K562 (cell line): ENCODE measurements at regions not wholly inside any gene's neighbourhood (a gene's known extent, or its start where the extent isn't known, plus 50 kb on each side); places are given as distances from the start of the nearest gene placed in this dataset.

Experiments
- ATAC-seq: fragments of 200-7000 bp; cut with Tn5 transposase; 3 replicates; pipeline ENCODE4 v1.9.1; 2020; ENCODE audit warnings: moderate library complexity
- BruUV-seq: library from RNA; stranded (reverse); fragments of 400-500 nt; replicated peaks from 2 replicates; lab custom pipeline; 2021; lab: Mats Ljungman, UMichigan
- CTCF ChIA-PET: fragments of 300-600 bp; formaldehyde crosslinking; extraction: SDS; loops from one replicate; lab custom pipeline; 2021; ENCODE audit warnings: low intra/inter-chr PET ratio; lab: Yijun Ruan, JAX
- POLR2A ChIA-PET: fragments of 300-600, 350-650 bp; sonication (Branson Sonifier 250); formaldehyde crosslinking; extraction: SDS; loops from one replicate; lab custom pipeline; 2021; ENCODE audit warnings: antibody characterized with exemption, inconsistent platforms; lab: Yijun Ruan, JAX
- DNase-seq, 4 experiments: peaks; one replicate each; pipeline versions ENCODE4 v3.0.0 to v3.0.0-alpha.2; 2011 to 2018; ENCODE audit warnings: low spot score in 3 of 4, mixed read lengths in 3 of 4; ENCODE audit errors: extremely low read depth in 1 of 4
- FAIRE-seq: peaks from 2 replicates; lab custom pipeline; 2011; peaks lifted over from hg19 to GRCh38; lab: Jason Lieb, UNC
- H2AFZ ChIP-seq: 2 replicates; pipeline ENCODE4 v1.6.0; 2011; ENCODE audit warnings: low read depth, low read length, control low read depth, inconsistent platforms
- H3K27ac ChIP-seq: fragments of 200-600 bp; 3 replicates; pipeline ENCODE4 v1.8.0; 2011; ENCODE audit warnings: low read depth, mild to moderate bottlenecking, control low read depth, inconsistent platforms, low read length, moderate library complexity, mixed read lengths; ENCODE audit errors: extremely low read depth
- H3K27me3 ChIP-seq, 2 experiments: fragments of 300-600 bp in 1 of 2; 2 replicates in 1 of 2; 3 replicates in 1 of 2; pipeline versions ENCODE4 v1.6.0 to v1.8.0; 2011; ENCODE audit warnings: inconsistent platforms in 2 of 2, low read length in 2 of 2, mild to moderate bottlenecking in 1 of 2, mixed read lengths in 1 of 2, moderate library complexity in 1 of 2; ENCODE audit not compliant: control insufficient read depth in 2 of 2, insufficient read depth in 2 of 2
- H3K36me3 ChIP-seq: fragments of 300-600 bp; 3 replicates; pipeline ENCODE4 v1.8.0; 2011; ENCODE audit warnings: mild to moderate bottlenecking, low read length, inconsistent platforms; ENCODE audit not compliant: control insufficient read depth, insufficient read depth
- H3K4me1 ChIP-seq, 2 experiments: fragments of 200-600 bp in 1 of 2; replicated peaks in 1 of 2; 2 replicates in 1 of 2; 3 replicates in 1 of 2; pipeline versions ENCODE4 v1.5.1 to v1.8.0; 2011; ENCODE audit warnings: inconsistent platforms in 2 of 2, low read length in 2 of 2, mild to moderate bottlenecking in 1 of 2, mixed read lengths in 1 of 2, moderate library complexity in 1 of 2; ENCODE audit not compliant: control insufficient read depth in 2 of 2, insufficient read depth in 2 of 2
- H3K4me2 ChIP-seq: 2 replicates; pipeline ENCODE4 v1.6.1; 2011; ENCODE audit warnings: low read length, control low read depth, inconsistent platforms, mixed read lengths; ENCODE audit not compliant: insufficient read depth
- H3K4me3 ChIP-seq: fragments of 200-600 bp; sonication (generic), shearing (Covaris generic); 2 replicates; pipeline ENCODE4 v1.5.1; 2016; ENCODE audit warnings: control low read depth, inconsistent platforms
- H3K79me2 ChIP-seq: fragments of 200-600 bp; 3 replicates; pipeline ENCODE4 v1.8.0; 2011; ENCODE audit warnings: low read length, inconsistent platforms; ENCODE audit not compliant: control insufficient read depth, insufficient read depth
- H3K9ac ChIP-seq, 2 experiments: 2 replicates each; pipeline versions ENCODE4 v1.6.0 to v1.6.1; 2011; ENCODE audit warnings: low read depth in 2 of 2, low read length in 2 of 2, control low read depth in 1 of 2, inconsistent platforms in 1 of 2, mild to moderate bottlenecking in 1 of 2, mixed read lengths in 1 of 2; ENCODE audit not compliant: insufficient read depth in 1 of 2
- H3K9me1 ChIP-seq: one replicate; pipeline ENCODE4 v1.6.0; 2011; ENCODE audit warnings: inconsistent platforms, mild to moderate bottlenecking, low read length, moderate library complexity; ENCODE audit not compliant: control insufficient read depth, insufficient read depth
- H3K9me3 ChIP-seq: replicated peaks from 2 replicates; pipeline ENCODE4 v1.5.1; 2011; ENCODE audit warnings: low read depth, low read length, inconsistent platforms; ENCODE audit not compliant: control insufficient read depth, insufficient read depth
- H4K20me1 ChIP-seq: replicated peaks from 2 replicates; pipeline ENCODE4 v1.6.1; 2011; ENCODE audit warnings: low read length, inconsistent platforms, mixed read lengths; ENCODE audit not compliant: control insufficient read depth, insufficient read depth
- GABPA ChIP-seq: fragments of 200-800 bp; sonication (Bioruptor generic); conservative IDR thresholded peaks from 2 replicates; pipeline ENCODE4 v1.6.1; 2016; ENCODE audit warnings: low read depth, missing genetic modification characterization, missing compliant biosample characterization
- MAFK ChIP-seq: IDR thresholded peaks from 2 replicates; pipeline ENCODE4 v1.6.1; 2011; ENCODE audit warnings: low read length, improper control_type of control experiment
- NUFIP1 ChIP-seq: fragments of 450-650 bp; IDR thresholded peaks from 2 replicates; pipeline ENCODE4 v1.6.1; 2018; ENCODE audit not compliant: partially characterized antibody
- POU5F1 ChIP-seq: fragments of 150-350 bp; IDR thresholded peaks from 2 replicates; pipeline ENCODE4 v1.6.1; 2014; ENCODE audit warnings: borderline replicate concordance, low read length, low read depth, mild to moderate bottlenecking; ENCODE audit not compliant: partially characterized antibody
- ZKSCAN8 ChIP-seq: fragments of 200-800 bp; sonication (Bioruptor generic); IDR thresholded peaks from 2 replicates; pipeline ENCODE4 v1.6.1; 2016; ENCODE audit warnings: missing genetic modification characterization, missing compliant biosample characterization
- ZNF12 ChIP-seq: sonication (generic); formaldehyde crosslinking; IDR thresholded peaks from 2 replicates; pipeline ENCODE4 v1.4.0; 2020; ENCODE audit warnings: mild to moderate bottlenecking, missing genetic modification reagents
- ZNF133 ChIP-seq: fragments of 250-450 bp; sonication (Bioruptor Pico); IDR thresholded peaks from 2 replicates; pipeline ENCODE4 v1.4.0; 2020; ENCODE audit warnings: mild to moderate bottlenecking
- WGBS: fragments of 100-300 bp; shearing (Covaris generic); methylation state at CpG from one replicate; pipeline ENCODE4 v1.1.6; 2016; ENCODE audit warnings: low coverage, mixed read lengths; ENCODE audit not compliant: insufficient coverage; ENCODE audit errors: missing lambda C conversion rate; 5-methylcytosine and 5-hydroxymethylcytosine counted together
- in situ Hi-C: fragments of 300-500 bp; cut with MboI; formaldehyde crosslinking; loops from 4 replicates; pipeline ENCODE4 v1.15.0; 2018; ENCODE audit warnings: inconsistent platforms, mixed read lengths
- intact Hi-C: fragments of 100-400 bp; cut with micrococcal nuclease; formaldehyde crosslinking; loops from 2 replicates; pipeline ENCODE4 v1.14.2; 2022
- TF ChIP-seq, protein P1 (sequence below): fragments of 450-650 bp; IDR thresholded peaks from 2 replicates; pipeline ENCODE4 v1.6.1; 2017; ENCODE audit warnings: antibody characterized with exemption

DNA sequence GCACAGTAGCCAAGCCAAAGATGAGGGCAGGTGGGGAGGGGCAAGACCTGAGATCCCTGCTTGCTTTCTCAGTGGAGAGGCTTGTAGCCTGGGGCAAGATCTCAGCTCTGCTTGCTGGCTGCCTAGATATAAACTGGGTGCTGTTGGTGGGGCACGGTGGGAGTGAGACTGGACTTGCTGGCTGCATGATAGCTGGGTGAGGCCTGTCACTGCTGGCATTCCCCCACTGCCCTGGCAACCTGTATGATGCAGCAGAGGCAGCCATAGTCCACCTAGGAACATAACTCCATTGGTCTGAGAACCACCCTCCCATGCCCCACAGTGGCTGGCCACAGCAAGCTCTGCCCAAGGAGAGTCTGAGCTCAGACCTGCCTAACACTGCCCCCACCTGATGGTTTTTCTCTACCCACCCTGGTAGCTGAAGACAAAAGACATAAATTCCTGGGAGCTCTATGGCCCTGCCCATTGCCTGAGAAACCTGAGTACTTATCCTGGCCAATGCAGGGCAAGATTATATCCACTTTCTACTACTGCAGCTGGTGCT is 261.9 kb upstream of the DEPDC1 start:
- H3K4me1 ChIP-seq: no peaks in the 10 kb centered on the region
- H3K79me2 ChIP-seq: no peaks in the 10 kb centered on the region
- in situ Hi-C loops (no loop called here), intact Hi-C loops (no loop called here)
- ChIA-PET CTCF (no interaction called here), POLR2A (no interaction called here)
- H3K9me1 ChIP-seq: no peaks in the 10 kb centered on the region
- H3K4me3 ChIP-seq: no peak overlapping the region
- H3K9ac ChIP-seq: no peak overlapping the region
- DNase-seq: no peak
- TF ChIP-seq POU5F1 (no peak), GABPA (tag) (no peak), ZNF133 (CRISPR knock-in tag) (no peak), ZKSCAN8 (CRISPR knock-in tag) (no peak), NUFIP1 (no peak), ZNF12 (CRISPR knock-in tag) (no peak), MAFK (no peak)
- TF ChIP-seq, protein P1, sequence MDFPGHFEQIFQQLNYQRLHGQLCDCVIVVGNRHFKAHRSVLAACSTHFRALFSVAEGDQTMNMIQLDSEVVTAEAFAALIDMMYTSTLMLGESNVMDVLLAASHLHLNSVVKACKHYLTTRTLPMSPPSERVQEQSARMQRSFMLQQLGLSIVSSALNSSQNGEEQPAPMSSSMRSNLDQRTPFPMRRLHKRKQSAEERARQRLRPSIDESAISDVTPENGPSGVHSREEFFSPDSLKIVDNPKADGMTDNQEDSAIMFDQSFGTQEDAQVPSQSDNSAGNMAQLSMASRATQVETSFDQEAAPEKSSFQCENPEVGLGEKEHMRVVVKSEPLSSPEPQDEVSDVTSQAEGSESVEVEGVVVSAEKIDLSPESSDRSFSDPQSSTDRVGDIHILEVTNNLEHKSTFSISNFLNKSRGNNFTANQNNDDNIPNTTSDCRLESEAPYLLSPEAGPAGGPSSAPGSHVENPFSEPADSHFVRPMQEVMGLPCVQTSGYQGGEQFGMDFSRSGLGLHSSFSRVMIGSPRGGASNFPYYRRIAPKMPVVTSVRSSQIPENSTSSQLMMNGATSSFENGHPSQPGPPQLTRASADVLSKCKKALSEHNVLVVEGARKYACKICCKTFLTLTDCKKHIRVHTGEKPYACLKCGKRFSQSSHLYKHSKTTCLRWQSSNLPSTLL: no peak
- no peaks in the 10 kb centered on the region for H3K9me3 ChIP-seq
- WGBS: 0% methylated on average over 1 of the region's 1 CpG
- H3K36me3 ChIP-seq: no peaks in the 10 kb centered on the region
- H3K27me3 ChIP-seq: no peaks in the 10 kb centered on the region
- no peaks in the 10 kb centered on the region for H4K20me1 ChIP-seq
- no peak overlapping the region for H3K27ac ChIP-seq
- BruUV-seq: no TSS peak
- FAIRE-seq: no peak
- no peak for ATAC-seq
- no peak overlapping the region for H3K4me2 ChIP-seq
- no peak overlapping the region for H2AFZ ChIP-seq
